Endodermal cell (in vitro differentiated cells): ENCODE measurements at regions not wholly inside any gene's neighbourhood (a gene's known extent, or its start where the extent isn't known, plus 50 kb on each side); places are given as distances from the start of the nearest gene placed in this dataset.
A peak's percentile ranks its signal among the peaks of the same experiment; 100 is the strongest.

Source experiments
- DNase-seq: peaks from one replicate; pipeline ENCODE4 v3.0.0-alpha.2; 2017
- H3K27ac ChIP-seq: 2 replicates; pipeline ENCODE4 v1.5.1; 2013; ENCODE audit warnings: mild to moderate bottlenecking, low read depth, low read length, moderate library complexity
- H3K27me3 ChIP-seq: 2 replicates; pipeline ENCODE4 v1.6.1; 2013; ENCODE audit warnings: mild to moderate bottlenecking, low read length, moderate library complexity; ENCODE audit not compliant: insufficient read depth, control insufficient read depth, poor library complexity, severe bottlenecking
- H3K36me3 ChIP-seq: 2 replicates; pipeline ENCODE4 v1.7.0; 2013; ENCODE audit warnings: mild to moderate bottlenecking, low read length, moderate library complexity; ENCODE audit not compliant: control insufficient read depth, insufficient read depth
- H3K4me1 ChIP-seq: one replicate; pipeline ENCODE4 v1.7.0; 2013; ENCODE audit warnings: low read length; ENCODE audit not compliant: control insufficient read depth, insufficient read depth
- H3K4me3 ChIP-seq: 2 replicates; pipeline ENCODE4 v1.5.1; 2013; ENCODE audit warnings: mild to moderate bottlenecking, low read length, moderate library complexity
- H3K9ac ChIP-seq: 2 replicates; pipeline ENCODE4 v1.6.1; 2013; ENCODE audit warnings: mild to moderate bottlenecking, low read length, moderate library complexity; ENCODE audit not compliant: poor library complexity, severe bottlenecking; ENCODE audit errors: extremely low read depth
- H3K9me3 ChIP-seq: 2 replicates; pipeline ENCODE4 v1.6.1; 2013; ENCODE audit warnings: mild to moderate bottlenecking, low read length, moderate library complexity; ENCODE audit not compliant: control insufficient read depth
- H3K27ac Mint-ChIP-seq: 2 replicates; pipeline ENCODE4 v1.8.0; 2020; ENCODE audit warnings: mixed read lengths
- H3K27me3 Mint-ChIP-seq: 2 replicates; pipeline ENCODE4 v1.8.0; 2021; ENCODE audit warnings: mild to moderate bottlenecking, mixed read lengths; ENCODE audit not compliant: insufficient read depth
- H3K36me3 Mint-ChIP-seq: 2 replicates; pipeline ENCODE4 v1.8.0; 2020; ENCODE audit warnings: low read depth, mixed read lengths
- H3K4me1 Mint-ChIP-seq: 2 replicates; pipeline ENCODE4 v1.8.0; 2020; ENCODE audit warnings: mixed read lengths
- H3K4me3 Mint-ChIP-seq: 2 replicates; pipeline ENCODE4 v1.8.0; 2020; ENCODE audit warnings: mild to moderate bottlenecking, moderate library complexity, mixed read lengths
- H3K9me3 Mint-ChIP-seq: 2 replicates; pipeline ENCODE4 v1.8.0; 2020; ENCODE audit warnings: mild to moderate bottlenecking, mixed read lengths
- CTCF ChIP-seq: fragments of 200-600 bp; sonication (generic); conservative IDR thresholded peaks from 2 replicates; pipeline ENCODE4 v1.5.0; 2021; ENCODE audit warnings: antibody characterized with exemption, mild to moderate bottlenecking
- WGBS, 2 experiments: methylation state at CpG; one replicate each; pipeline versions ENCODE4 v1.1.5 to v1.1.7; 2013; ENCODE audit warnings: missing lambda C conversion rate in 2 of 2, mixed read lengths in 1 of 2; ENCODE audit not compliant: insufficient coverage in 1 of 2, insufficient read length in 1 of 2; 5-methylcytosine and 5-hydroxymethylcytosine counted together

DNA sequence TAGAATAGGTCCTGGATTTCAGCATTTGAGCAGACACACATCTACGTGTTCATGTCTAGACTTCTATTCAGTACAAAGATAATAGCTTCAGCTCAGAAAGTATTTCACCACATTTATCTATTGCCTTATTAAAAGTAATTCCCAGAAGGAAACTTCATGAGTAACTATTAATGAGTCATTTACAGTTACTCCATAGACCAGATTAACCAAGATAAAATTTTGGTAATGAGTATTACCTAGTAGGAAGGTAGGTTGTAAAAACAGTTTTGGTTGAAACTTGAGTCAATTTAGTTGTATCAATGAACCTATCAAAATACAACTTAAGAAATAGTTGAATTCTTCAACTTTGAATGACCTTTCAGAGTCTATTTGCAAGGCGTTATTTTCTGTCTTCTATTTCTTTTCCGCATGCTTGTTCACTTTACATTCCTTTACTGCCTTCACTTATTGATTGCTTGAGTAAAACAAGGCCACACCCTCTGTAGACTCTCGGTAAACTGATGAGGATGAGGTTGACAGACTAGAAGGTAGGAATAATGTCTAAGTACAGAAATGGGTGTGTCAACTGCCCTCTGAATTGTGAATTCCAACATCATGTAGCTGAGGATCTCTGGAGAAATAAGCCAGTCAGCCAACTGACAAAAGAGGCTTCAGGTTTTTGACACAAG lies 1165.6 kb upstream of the ZEB2 start:
- Histone ChIP-seq H3K36me3 (no peaks in the 10 kb centered on the region), H3K4me1 (peaks cover 7% of the 10 kb centered on the region), H3K27me3 (no peaks in the 10 kb centered on the region), H3K27ac (no peak overlapping the region), H3K4me3 (no peak overlapping the region), H3K9ac (no peak overlapping the region), H3K9me3 (no peaks in the 10 kb centered on the region)
- H3K36me3 Mint-ChIP-seq: no peaks in the 10 kb centered on the region
- peaks cover 22% of the 10 kb centered on the region for H3K4me1 Mint-ChIP-seq
- H3K27ac Mint-ChIP-seq: no peak overlapping the region
- WGBS, 2 experiments: 98 to 100% methylated on average over 2 to 4 of the region's 4 CpGs
- H3K27me3 Mint-ChIP-seq: no peaks in the 10 kb centered on the region
- H3K9me3 Mint-ChIP-seq: no peaks in the 10 kb centered on the region
- no peak for DNase-seq
- H3K4me3 Mint-ChIP-seq: no peak overlapping the region
- TF ChIP-seq CTCF: no peak

- peaks cover 15% of the 10 kb centered on the region for H3K4me1 Mint-ChIP-seq
- H3K27ac Mint-ChIP-seq: no peak overlapping the region
Observed at GRCh38 chr2:145682546-145683157, 1162.7 kb upstream of the ZEB2 start.

GRCh38 chr2:145680276-145680675 lies 1160.4 kb upstream of the ZEB2 start:
- H3K9me3 ChIP-seq: no peaks in the 10 kb centered on the region
- no peak overlapping the region for H3K4me3 Mint-ChIP-seq
- no peak overlapping the region for H3K27ac Mint-ChIP-seq
- H3K4me3 ChIP-seq: no peak overlapping the region
- H3K36me3 Mint-ChIP-seq: no peaks in the 10 kb centered on the region
- peak; percentile 36 for TF ChIP-seq CTCF
- 100% methylated on average over 2 of the region's 2 CpGs; no CpG with 5 or more reads in 1 of the 2 experiments for WGBS, 2 experiments
- no peak overlapping the region for H3K9ac ChIP-seq
- no peaks in the 10 kb centered on the region for H3K27me3 Mint-ChIP-seq
- H3K9me3 Mint-ChIP-seq: peaks cover 4% of the 10 kb centered on the region
- H3K4me1 ChIP-seq: peaks cover 7% of the 10 kb centered on the region
- no peaks in the 10 kb centered on the region for H3K36me3 ChIP-seq
- peaks cover 8% of the 10 kb centered on the region for H3K4me1 Mint-ChIP-seq
- H3K27me3 ChIP-seq: no peaks in the 10 kb centered on the region
- no peak for DNase-seq
- H3K27ac ChIP-seq: no peak overlapping the region

More at GRCh38 chr2:145682546-145683157, 1162.7 kb upstream of the ZEB2 start:
- Mint-ChIP-seq H3K27me3 (no peaks in the 10 kb centered on the region), H3K4me3 (no peak overlapping the region), H3K36me3 (no peaks in the 10 kb centered on the region), H3K9me3 (no peaks in the 10 kb centered on the region)
- no peak for DNase-seq
- Histone ChIP-seq H3K27me3 (no peaks in the 10 kb centered on the region), H3K4me1 (peaks cover 7% of the 10 kb centered on the region), H3K9me3 (no peaks in the 10 kb centered on the region), H3K27ac (no peak overlapping the region), H3K4me3 (no peak overlapping the region), H3K9ac (no peak overlapping the region), H3K36me3 (no peaks in the 10 kb centered on the region)
- TF ChIP-seq CTCF: no peak
